SK-N-SH (cell line): ENCODE measurements at regions not wholly inside any gene's neighbourhood (a gene's known extent, or its start where the extent isn't known, plus 50 kb on each side); places are given as distances from the start of the nearest gene placed in this dataset.

ENCODE experiments used
- CTCF ChIA-PET: fragments of 300-600, 350-600 bp; formaldehyde crosslinking; extraction: SDS; loops from one replicate; lab custom pipeline; 2021; lab: Yijun Ruan, JAX
- POLR2A ChIA-PET: fragments of 350-600 bp; sonication (Branson Sonifier 250); formaldehyde crosslinking; extraction: SDS; loops from one replicate; lab custom pipeline; 2020; ENCODE audit warnings: antibody characterized with exemption, inconsistent platforms; lab: Yijun Ruan, JAX
- DNase-seq: peaks from one replicate; pipeline ENCODE4 v3.0.0; 2012
- H2AFZ ChIP-seq: fragments of 200-600 bp; sonication (generic); 2 replicates; pipeline ENCODE4 v1.8.1; 2016; ENCODE audit warnings: antibody characterized with exemption, mild to moderate bottlenecking, low read depth
- H3F3A ChIP-seq: fragments of 200-600 bp; sonication (generic); replicated peaks from 2 replicates; pipeline ENCODE3; 2016; ENCODE audit warnings: antibody characterized with exemption, mild to moderate bottlenecking; ENCODE audit not compliant: insufficient read depth
- H3K27ac ChIP-seq, 2 experiments: fragments of 200-500 bp in 1 of 2; fragments of 200-600 bp in 1 of 2; sonication (Bioruptor generic) in 1 of 2; sonication (generic), shearing (Covaris generic) in 1 of 2; 2 replicates each; pipeline versions ENCODE4 v1.5.1 to v1.6.1; 2014 to 2016; ENCODE audit warnings: low read depth in 2 of 2, inconsistent platforms in 1 of 2, low read length in 1 of 2, mild to moderate bottlenecking in 1 of 2, mixed read lengths in 1 of 2
- H3K27me3 ChIP-seq: fragments of 200-600 bp; sonication (generic), shearing (Covaris generic); 2 replicates; pipeline ENCODE4 v1.6.1; 2016; ENCODE audit warnings: mixed run types; ENCODE audit not compliant: insufficient read depth
- H3K36me3 ChIP-seq, 2 experiments: fragments of 200-500 bp in 1 of 2; fragments of 200-600 bp in 1 of 2; sonication (Bioruptor generic) in 1 of 2; sonication (generic) in 1 of 2; replicated peaks in 1 of 2; 2 replicates each; pipeline versions ENCODE3 to v1.5.1; 2014 to 2016; ENCODE audit warnings: low read length in 1 of 2, mild to moderate bottlenecking in 1 of 2; ENCODE audit not compliant: insufficient read depth in 2 of 2, control insufficient read depth in 1 of 2
- H3K4me1 ChIP-seq, 2 experiments: fragments of 200-500 bp in 1 of 2; fragments of 200-600 bp in 1 of 2; sonication (Bioruptor generic) in 1 of 2; sonication (generic), shearing (Covaris generic) in 1 of 2; 2 replicates each; pipeline versions ENCODE4 v1.5.1 to v1.6.1; 2014 to 2016; ENCODE audit warnings: low read depth in 1 of 2, low read length in 1 of 2, mixed run types in 1 of 2; ENCODE audit not compliant: insufficient read depth in 2 of 2, control insufficient read depth in 1 of 2
- H3K4me2 ChIP-seq: fragments of 200-600 bp; sonication (generic), shearing (Covaris generic); 2 replicates; pipeline ENCODE4 v1.6.1; 2017; ENCODE audit warnings: mixed run types
- H3K4me3 ChIP-seq, 2 experiments: fragments of 200-500 bp in 1 of 2; fragments of 200-600 bp in 1 of 2; sonication (Bioruptor generic) in 1 of 2; sonication (generic), shearing (Covaris generic) in 1 of 2; 2 replicates each; pipeline versions ENCODE4 v1.5.1 to v1.8.1; 2014 to 2016; ENCODE audit warnings: low read depth in 2 of 2, inconsistent platforms in 1 of 2, low read length in 1 of 2, mild to moderate bottlenecking in 1 of 2, mixed read lengths in 1 of 2, moderate library complexity in 1 of 2
- H3K79me2 ChIP-seq: fragments of 200-600 bp; sonication (generic); 2 replicates; pipeline ENCODE4 v1.8.1; 2017; ENCODE audit warnings: mild to moderate bottlenecking; ENCODE audit not compliant: insufficient read depth
- H3K9ac ChIP-seq: fragments of 200-600 bp; sonication (generic); 2 replicates; pipeline ENCODE4 v1.6.1; 2017; ENCODE audit warnings: mixed run types
- H3K9me2 ChIP-seq: fragments of 200-600 bp; sonication (generic); 2 replicates; pipeline ENCODE4 v1.6.1; 2017; ENCODE audit warnings: mixed run types
- H3K9me3 ChIP-seq: fragments of 200-600 bp; sonication (generic); 2 replicates; pipeline ENCODE4 v1.6.1; 2017; ENCODE audit warnings: mixed run types, mild to moderate bottlenecking, moderate library complexity
- H4K20me1 ChIP-seq: fragments of 200-600 bp; sonication (generic); 2 replicates; pipeline ENCODE4 v1.6.1; 2017; ENCODE audit warnings: mild to moderate bottlenecking, mixed run types; ENCODE audit not compliant: insufficient read depth
- CTCF ChIP-seq: fragments of 200-600 bp; sonication (generic); IDR thresholded peaks from 2 replicates; pipeline ENCODE4 v1.6.1; 2017; ENCODE audit warnings: antibody characterized with exemption, mild to moderate bottlenecking, moderate library complexity
- ELF1 ChIP-seq: IDR thresholded peaks from 2 replicates; pipeline ENCODE4 v1.4.0; 2012
- FOSL2 ChIP-seq: IDR thresholded peaks from 2 replicates; pipeline ENCODE4 v1.4.0; 2012; ENCODE audit warnings: low read depth, mild to moderate bottlenecking, moderate library complexity, borderline replicate concordance
- FOXM1 ChIP-seq: IDR thresholded peaks from 2 replicates; pipeline ENCODE4 v1.4.0; 2012; ENCODE audit warnings: low read depth, mild to moderate bottlenecking
- MAX ChIP-seq: IDR thresholded peaks from 2 replicates; pipeline ENCODE4 v1.4.0; 2012; ENCODE audit warnings: low read depth
- NFIC ChIP-seq: IDR thresholded peaks from 2 replicates; pipeline ENCODE4 v1.4.0; 2012; ENCODE audit warnings: borderline replicate concordance
- RAD21 ChIP-seq: IDR thresholded peaks from 2 replicates; pipeline ENCODE4 v1.6.1; 2012; ENCODE audit warnings: mild to moderate bottlenecking, low read length
- RCOR1 ChIP-seq: fragments of 150-350 bp; IDR thresholded peaks from 2 replicates; pipeline ENCODE4 v1.6.1; 2017; ENCODE audit warnings: antibody characterized with exemption, low read length
- RFX5 ChIP-seq: IDR thresholded peaks from 2 replicates; pipeline ENCODE4 v1.6.1; 2012; ENCODE audit warnings: mild to moderate bottlenecking, improper control_type of control experiment, low read length
- RXRA ChIP-seq: IDR thresholded peaks from 2 replicates; pipeline ENCODE4 v1.4.0; 2012; ENCODE audit warnings: low read depth, mild to moderate bottlenecking, borderline replicate concordance
- SIN3A ChIP-seq: IDR thresholded peaks from 2 replicates; pipeline ENCODE4 v1.6.1; 2012; ENCODE audit warnings: low read depth, mild to moderate bottlenecking, low read length, moderate library complexity, borderline replicate concordance
- SMC3 ChIP-seq: IDR thresholded peaks from 2 replicates; pipeline ENCODE4 v1.6.1; 2012; ENCODE audit warnings: low read depth, low read length, improper control_type of control experiment
- TCF12 ChIP-seq: IDR thresholded peaks from 2 replicates; pipeline ENCODE4 v1.4.0; 2012
- TEAD4 ChIP-seq: IDR thresholded peaks from 2 replicates; pipeline ENCODE4 v1.4.0; 2012; ENCODE audit warnings: mild to moderate bottlenecking, borderline replicate concordance; ENCODE audit not compliant: insufficient read depth
- WGBS: methylation state at CpG from one replicate; pipeline ENCODE4 v1.1.6; 2017; ENCODE audit warnings: low lambda C conversion rate; 5-methylcytosine and 5-hydroxymethylcytosine counted together
- TF ChIP-seq, protein P1 (sequence below): IDR thresholded peaks from 2 replicates; pipeline ENCODE4; 2012
- TF ChIP-seq, protein P2 (sequence below): fragments of 150-350 bp; IDR thresholded peaks from 2 replicates; pipeline ENCODE4 v1.6.1; 2017; ENCODE audit warnings: antibody characterized with exemption, low read length, low read depth, borderline replicate concordance

GRCh38 chr6:144951730-144952437 is 666.7 kb downstream of the UTRN start:
- ChIA-PET POLR2A (no interaction called here), CTCF (interaction anchor here (0.6 kb wide), 1 partner anchor 112 kb away, joined by 3 read pairs; no protein-coding TSS in a partner anchor)
- no peak for DNase-seq
- TF ChIP-seq RCOR1 (no peak), RAD21 (no peak), NFIC (no peak)
- Histone ChIP-seq H3K27ac (no peak overlapping the region), H3K79me2 (no peaks in the 10 kb centered on the region), H3K9me2 (no peaks in the 10 kb centered on the region), H3K27me3 (no peaks in the 10 kb centered on the region), H4K20me1 (no peaks in the 10 kb centered on the region), H3K36me3 (no peaks in the 10 kb centered on the region), H3K4me3 (no peak overlapping the region), H3K9me3 (no peaks in the 10 kb centered on the region), H3K9ac (no peak overlapping the region), H2AFZ (no peak overlapping the region), H3K4me1 (peaks cover 0 to 20% of the 10 kb centered on the region in 2 experiments; a peak in 1 of 4 replicates), H3K4me2 (no peak overlapping the region), H3F3A (peaks cover 16% of the 10 kb centered on the region)
- 59% methylated on average over 3 of the region's 3 CpGs for WGBS

DNA sequence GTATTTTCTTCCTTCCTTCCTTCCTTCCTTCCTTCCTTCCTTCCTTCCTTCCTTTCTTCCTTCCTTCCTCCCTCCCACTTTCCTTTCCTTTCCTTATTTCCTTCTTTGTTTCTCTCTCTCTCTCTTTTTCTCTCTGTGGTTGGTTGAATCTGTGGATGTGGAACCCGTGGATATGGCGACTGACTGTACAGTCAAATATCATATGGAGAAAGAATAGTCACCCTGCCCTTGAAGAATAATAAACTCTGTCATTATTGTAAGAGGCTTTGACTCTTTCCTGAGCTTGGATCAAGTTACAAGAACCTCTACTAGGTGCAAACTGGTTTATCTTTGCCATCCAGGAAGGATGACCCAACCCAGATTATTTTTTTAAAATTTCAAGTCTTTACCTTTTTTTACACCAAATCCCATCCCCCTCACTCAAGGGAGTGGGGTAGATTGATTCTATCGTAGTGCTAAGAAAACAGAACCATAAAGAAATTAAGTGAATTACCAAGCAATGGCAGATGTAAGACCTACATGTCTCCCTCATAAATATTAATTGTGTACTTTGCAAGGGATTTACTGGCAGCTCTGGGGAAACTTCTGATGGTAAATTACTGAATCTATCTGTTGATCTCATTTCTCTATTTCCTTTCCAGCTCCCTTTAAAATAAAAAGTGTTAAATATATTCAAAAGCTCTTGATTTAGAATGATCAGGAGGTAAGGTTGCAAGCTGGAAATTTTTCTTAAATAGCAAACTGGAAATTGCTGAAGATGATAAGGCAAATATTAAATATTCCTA is 667.5 kb downstream of the UTRN start:
- ChIA-PET POLR2A (no interaction called here), CTCF (interaction anchor here (0.6 kb wide), 2 partner anchors 112 to 683 kb away, joined by 3 read pairs; no protein-coding TSS in a partner anchor)
- no peaks in the 10 kb centered on the region for H3K27me3 ChIP-seq
- no peaks in the 10 kb centered on the region for H4K20me1 ChIP-seq
- no peak overlapping the region for H3K4me2 ChIP-seq
- no peak overlapping the region for H3K9ac ChIP-seq
- TF ChIP-seq MAX (no peak), RCOR1 (no peak), TCF12 (no peak), RAD21 (no peak), TEAD4 (no peak), FOXM1 (no peak), RFX5 (no peak), FOSL2 (no peak), SMC3 (no peak), SIN3A (no peak), ELF1 (no peak), RXRA (no peak), CTCF (no peak)
- TF ChIP-seq, protein P1, sequence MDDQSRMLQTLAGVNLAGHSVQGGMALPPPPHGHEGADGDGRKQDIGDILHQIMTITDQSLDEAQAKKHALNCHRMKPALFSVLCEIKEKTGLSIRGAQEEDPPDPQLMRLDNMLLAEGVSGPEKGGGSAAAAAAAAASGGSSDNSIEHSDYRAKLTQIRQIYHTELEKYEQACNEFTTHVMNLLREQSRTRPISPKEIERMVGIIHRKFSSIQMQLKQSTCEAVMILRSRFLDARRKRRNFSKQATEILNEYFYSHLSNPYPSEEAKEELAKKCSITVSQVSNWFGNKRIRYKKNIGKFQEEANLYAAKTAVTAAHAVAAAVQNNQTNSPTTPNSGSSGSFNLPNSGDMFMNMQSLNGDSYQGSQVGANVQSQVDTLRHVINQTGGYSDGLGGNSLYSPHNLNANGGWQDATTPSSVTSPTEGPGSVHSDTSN, result no peak
- TF ChIP-seq, protein P2, sequence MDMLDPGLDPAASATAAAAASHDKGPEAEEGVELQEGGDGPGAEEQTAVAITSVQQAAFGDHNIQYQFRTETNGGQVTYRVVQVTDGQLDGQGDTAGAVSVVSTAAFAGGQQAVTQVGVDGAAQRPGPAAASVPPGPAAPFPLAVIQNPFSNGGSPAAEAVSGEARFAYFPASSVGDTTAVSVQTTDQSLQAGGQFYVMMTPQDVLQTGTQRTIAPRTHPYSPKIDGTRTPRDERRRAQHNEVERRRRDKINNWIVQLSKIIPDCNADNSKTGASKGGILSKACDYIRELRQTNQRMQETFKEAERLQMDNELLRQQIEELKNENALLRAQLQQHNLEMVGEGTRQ, result no peak
- H3K79me2 ChIP-seq, result no peaks in the 10 kb centered on the region
- H3K9me3 ChIP-seq, result no peaks in the 10 kb centered on the region
- H3K9me2 ChIP-seq, result no peaks in the 10 kb centered on the region
- H2AFZ ChIP-seq, result no peak overlapping the region
- H3F3A ChIP-seq, result peaks cover 16% of the 10 kb centered on the region
- DNase-seq, result no peak
- no peak overlapping the region for H3K4me3 ChIP-seq
- H3K27ac ChIP-seq, result no peak overlapping the region
- H3K4me1 ChIP-seq, result peaks cover 0 to 20% of the 10 kb centered on the region in 2 experiments; a peak in 1 of 4 replicates
- H3K36me3 ChIP-seq, result no peaks in the 10 kb centered on the region
- WGBS, result 58% methylated on average over 3 of the region's 3 CpGs
